PC-9 (cell line): ENCODE measurements at regions not wholly inside any gene's neighbourhood (a gene's known extent, or its start where the extent isn't known, plus 50 kb on each side); places are given as distances from the start of the nearest gene placed in this dataset.

Source experiments
- BruUV-seq: library from RNA; stranded (reverse); fragments of 400-500 nt; replicated peaks from 2 replicates; lab custom pipeline; 2021; lab: Mats Ljungman, UMichigan
- CTCF ChIA-PET: fragments of 300-600 bp; sonication (Branson Sonifier 250); formaldehyde crosslinking; loops from one replicate; lab custom pipeline; 2022; ENCODE audit warnings: antibody characterized with exemption; lab: Charles Lee
- POLR2A ChIA-PET: fragments of 300-600 bp; sonication (Branson Sonifier 250); formaldehyde crosslinking; loops from one replicate; lab custom pipeline; 2022; ENCODE audit warnings: antibody characterized with exemption; ENCODE audit not compliant: unreplicated experiment; lab: Charles Lee
- DNase-seq, 2 experiments: peaks; one replicate each; pipeline versions ENCODE4 v3.0.0 to v3.0.0-alpha.2; 2015 to 2022; ENCODE audit warnings: mixed read lengths in 1 of 2
- H2AFZ ChIP-seq: fragments of 200-600 bp; sonication (generic); 2 replicates; pipeline ENCODE4 v1.8.1; 2017; ENCODE audit warnings: antibody characterized with exemption
- H3F3A ChIP-seq: fragments of 200-600 bp; sonication (generic); 2 replicates; pipeline ENCODE4 v1.8.1; 2017; ENCODE audit warnings: antibody characterized with exemption, mild to moderate bottlenecking, low read depth; ENCODE audit not compliant: insufficient read depth
- H3K27ac ChIP-seq: fragments of 200-600 bp; sonication (generic); 2 replicates; pipeline ENCODE4 v1.6.1; 2016; ENCODE audit warnings: mixed run types
- H3K27me3 ChIP-seq: fragments of 200-600 bp; sonication (generic); 2 replicates; pipeline ENCODE4 v1.6.1; 2016; ENCODE audit warnings: low read depth, mixed run types; ENCODE audit not compliant: insufficient read depth
- H3K36me3 ChIP-seq: fragments of 200-600 bp; sonication (generic); 2 replicates; pipeline ENCODE4 v1.6.1; 2016; ENCODE audit warnings: low read depth, mixed run types
- H3K4me1 ChIP-seq: fragments of 200-600 bp; sonication (generic); replicated peaks from 2 replicates; pipeline ENCODE4 v1.6.1; 2016; ENCODE audit warnings: mixed run types; ENCODE audit not compliant: insufficient read depth
- H3K4me2 ChIP-seq: fragments of 200-600 bp; sonication (generic); 2 replicates; pipeline ENCODE4 v1.6.1; 2017; ENCODE audit warnings: mixed run types
- H3K4me3 ChIP-seq: fragments of 200-600 bp; sonication (generic); 2 replicates; pipeline ENCODE4 v1.6.1; 2016; ENCODE audit warnings: mixed run types
- H3K79me2 ChIP-seq: fragments of 200-600 bp; sonication (generic); 2 replicates; pipeline ENCODE4 v1.6.1; 2017; ENCODE audit warnings: low read depth, mixed run types
- H3K9me2 ChIP-seq: fragments of 200-600 bp; sonication (generic); 2 replicates; pipeline ENCODE4 v1.8.1; 2017; ENCODE audit warnings: mild to moderate bottlenecking; ENCODE audit not compliant: insufficient read depth
- H3K9me3 ChIP-seq: fragments of 200-600 bp; sonication (generic); 2 replicates; pipeline ENCODE4 v1.8.1; 2016; ENCODE audit warnings: low read depth; ENCODE audit not compliant: insufficient read depth
- H4K20me1 ChIP-seq: fragments of 200-600 bp; sonication (generic); 2 replicates; pipeline ENCODE4 v1.8.1; 2017; ENCODE audit not compliant: insufficient read depth
- EZH2 ChIP-seq: fragments of 200-600 bp; sonication (generic); IDR thresholded peaks from 2 replicates; pipeline ENCODE4 v1.8.0; 2017; ENCODE audit warnings: antibody characterized with exemption, low read depth
- intact Hi-C: fragments of 100-400 bp; cut with micrococcal nuclease; formaldehyde crosslinking; loops from one replicate; pipeline ENCODE4 v1.10.0; 2022; ENCODE audit not compliant: unreplicated experiment
- TF ChIP-seq, protein P1 (sequence below): fragments of 200-600 bp; sonication (generic); conservative IDR thresholded peaks from 2 replicates; pipeline ENCODE4 v1.6.1; 2017; ENCODE audit warnings: mixed run types, antibody characterized with exemption, mild to moderate bottlenecking, moderate library complexity

DNA sequence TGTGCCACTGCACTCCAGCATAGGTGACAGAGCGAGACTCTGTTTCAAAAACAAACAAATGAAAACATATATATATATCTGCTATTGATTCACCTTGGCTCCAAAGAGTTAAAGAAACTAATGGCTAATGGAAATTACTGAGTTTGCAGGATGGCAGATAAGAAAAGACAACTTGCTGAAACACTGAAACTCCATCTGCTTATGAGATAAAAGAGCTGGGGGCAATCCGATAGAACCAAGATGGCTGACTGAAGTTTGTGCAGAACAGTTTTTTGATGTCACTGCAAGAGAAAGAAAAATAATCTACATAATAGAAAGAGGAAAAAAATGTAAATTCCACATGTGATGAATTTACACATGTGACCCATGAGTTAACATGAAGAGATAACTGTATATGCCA, 88.2 kb downstream of the LRATD1 start:
- no peak for TF ChIP-seq EZH2
- TF ChIP-seq, protein P1, sequence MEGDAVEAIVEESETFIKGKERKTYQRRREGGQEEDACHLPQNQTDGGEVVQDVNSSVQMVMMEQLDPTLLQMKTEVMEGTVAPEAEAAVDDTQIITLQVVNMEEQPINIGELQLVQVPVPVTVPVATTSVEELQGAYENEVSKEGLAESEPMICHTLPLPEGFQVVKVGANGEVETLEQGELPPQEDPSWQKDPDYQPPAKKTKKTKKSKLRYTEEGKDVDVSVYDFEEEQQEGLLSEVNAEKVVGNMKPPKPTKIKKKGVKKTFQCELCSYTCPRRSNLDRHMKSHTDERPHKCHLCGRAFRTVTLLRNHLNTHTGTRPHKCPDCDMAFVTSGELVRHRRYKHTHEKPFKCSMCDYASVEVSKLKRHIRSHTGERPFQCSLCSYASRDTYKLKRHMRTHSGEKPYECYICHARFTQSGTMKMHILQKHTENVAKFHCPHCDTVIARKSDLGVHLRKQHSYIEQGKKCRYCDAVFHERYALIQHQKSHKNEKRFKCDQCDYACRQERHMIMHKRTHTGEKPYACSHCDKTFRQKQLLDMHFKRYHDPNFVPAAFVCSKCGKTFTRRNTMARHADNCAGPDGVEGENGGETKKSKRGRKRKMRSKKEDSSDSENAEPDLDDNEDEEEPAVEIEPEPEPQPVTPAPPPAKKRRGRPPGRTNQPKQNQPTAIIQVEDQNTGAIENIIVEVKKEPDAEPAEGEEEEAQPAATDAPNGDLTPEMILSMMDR = no peak
- Histone ChIP-seq H4K20me1 (no peaks in the 10 kb centered on the region), H2AFZ (no peak overlapping the region), H3K27ac (no peak overlapping the region), H3K9me2 (no peaks in the 10 kb centered on the region; the same call in 1 of the 2 replicates), H3K4me2 (no peak overlapping the region), H3K79me2 (no peaks in the 10 kb centered on the region), H3K9me3 (no peaks in the 10 kb centered on the region), H3F3A (no peaks in the 10 kb centered on the region), H3K4me3 (no peak overlapping the region), H3K4me1 (0 out of 2 replicates have a peak, but pooled peaks cover 5% of the 10 kb centered on the region), H3K27me3 (no peaks in the 10 kb centered on the region), H3K36me3 (no peaks in the 10 kb centered on the region)
- ChIA-PET POLR2A (no interaction called here), CTCF (no interaction called here)
- intact Hi-C loops = no loop called here
- no TSS peak for BruUV-seq
- DNase-seq = no peak

DNA sequence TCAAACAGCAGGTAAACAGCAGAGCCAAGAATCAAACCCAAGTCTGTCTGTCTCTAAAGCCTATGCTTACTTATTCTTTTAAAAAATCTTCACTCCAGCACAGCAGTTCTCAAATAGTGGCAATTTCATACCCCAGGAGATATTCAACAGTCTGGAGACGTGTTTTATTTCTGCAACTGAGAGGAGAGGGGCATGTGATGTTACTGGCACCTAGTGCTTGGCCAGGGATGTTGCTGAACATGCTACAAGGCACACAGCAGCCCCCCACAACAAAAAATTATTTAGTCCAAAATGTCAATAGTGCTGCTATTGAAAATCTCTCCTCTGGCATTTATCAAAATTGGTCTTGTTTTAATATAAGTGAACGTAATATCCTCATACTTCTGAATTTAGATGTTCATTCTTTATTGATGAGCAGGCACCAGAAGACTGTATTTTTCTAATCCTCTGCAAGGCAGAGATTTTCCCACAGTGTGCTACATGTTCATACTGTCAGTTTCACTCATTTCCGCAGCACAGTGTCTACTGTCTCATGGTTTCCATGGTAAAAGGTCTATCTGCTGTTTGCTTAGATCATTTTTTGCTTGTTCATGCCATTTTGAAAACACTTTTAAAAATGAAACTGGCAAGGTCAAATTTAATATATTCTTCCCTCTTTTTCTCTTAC, 90.5 kb downstream of the LRATD1 start:
- no peaks in the 10 kb centered on the region; the same call in 1 of the 2 replicates for H3K9me2 ChIP-seq
- no TSS peak for BruUV-seq
- H3K9me3 ChIP-seq = no peaks in the 10 kb centered on the region
- no peaks in the 10 kb centered on the region for H3K79me2 ChIP-seq
- DNase-seq = no peak
- H3K4me2 ChIP-seq = no peak overlapping the region
- CTCF ChIA-PET = no interaction called here
- H3F3A ChIP-seq = no peaks in the 10 kb centered on the region
- TF ChIP-seq, protein P1 = no peak
- no peak for TF ChIP-seq EZH2
- intact Hi-C loops = no loop called here
- no peaks in the 10 kb centered on the region for H3K36me3 ChIP-seq
- H2AFZ ChIP-seq = no peak overlapping the region
- no peak overlapping the region for H3K4me3 ChIP-seq
- POLR2A ChIA-PET = no interaction called here
- H3K4me1 ChIP-seq = 0 out of 2 replicates have a peak, but pooled peaks cover 5% of the 10 kb centered on the region
- no peak overlapping the region for H3K27ac ChIP-seq
- no peaks in the 10 kb centered on the region for H4K20me1 ChIP-seq
- no peaks in the 10 kb centered on the region for H3K27me3 ChIP-seq

DNA sequence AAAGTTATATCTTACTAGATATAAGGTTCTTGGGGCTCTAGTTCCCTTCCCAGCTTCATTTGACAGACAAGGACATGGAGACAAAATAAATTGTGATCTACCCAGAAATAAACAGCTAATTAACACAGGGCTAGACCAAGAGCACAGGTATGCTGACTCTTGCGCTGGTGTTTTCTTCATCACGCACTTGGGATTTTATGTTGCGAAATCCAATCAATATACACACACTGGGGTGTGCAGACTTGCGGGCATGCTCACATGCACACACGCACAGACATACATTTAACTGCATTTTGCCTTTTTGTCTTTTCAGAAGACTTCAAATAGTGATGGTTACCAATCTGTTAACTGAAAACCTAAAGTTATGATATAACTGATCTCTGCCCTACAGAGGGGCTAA, 91.2 kb downstream of the LRATD1 start:
- ChIA-PET POLR2A (no interaction called here), CTCF (no interaction called here)
- intact Hi-C loops = no loop called here
- TF ChIP-seq, protein P1 = no peak
- TF ChIP-seq EZH2 = no peak
- no peak overlapping the region for H3K4me3 ChIP-seq
- no peak overlapping the region for H3K27ac ChIP-seq
- BruUV-seq = no TSS peak
- no peak for DNase-seq
- no peaks in the 10 kb centered on the region for H3K79me2 ChIP-seq
- H3K36me3 ChIP-seq = no peaks in the 10 kb centered on the region
- 0 out of 2 replicates have a peak, but pooled peaks cover 5% of the 10 kb centered on the region for H3K4me1 ChIP-seq
- no peaks in the 10 kb centered on the region for H3F3A ChIP-seq
- no peaks in the 10 kb centered on the region for H3K27me3 ChIP-seq
- no peak overlapping the region for H3K4me2 ChIP-seq
- no peaks in the 10 kb centered on the region for H4K20me1 ChIP-seq
- no peaks in the 10 kb centered on the region; the same call in 1 of the 2 replicates for H3K9me2 ChIP-seq
- H3K9me3 ChIP-seq = no peaks in the 10 kb centered on the region
- H2AFZ ChIP-seq = no peak overlapping the region
